ENCODE measurements at regions not wholly inside any gene's neighbourhood (a gene's known extent, or its start where the extent isn't known, plus 50 kb on each side); places are given as distances from the start of the nearest gene placed in this dataset.

DNA sequence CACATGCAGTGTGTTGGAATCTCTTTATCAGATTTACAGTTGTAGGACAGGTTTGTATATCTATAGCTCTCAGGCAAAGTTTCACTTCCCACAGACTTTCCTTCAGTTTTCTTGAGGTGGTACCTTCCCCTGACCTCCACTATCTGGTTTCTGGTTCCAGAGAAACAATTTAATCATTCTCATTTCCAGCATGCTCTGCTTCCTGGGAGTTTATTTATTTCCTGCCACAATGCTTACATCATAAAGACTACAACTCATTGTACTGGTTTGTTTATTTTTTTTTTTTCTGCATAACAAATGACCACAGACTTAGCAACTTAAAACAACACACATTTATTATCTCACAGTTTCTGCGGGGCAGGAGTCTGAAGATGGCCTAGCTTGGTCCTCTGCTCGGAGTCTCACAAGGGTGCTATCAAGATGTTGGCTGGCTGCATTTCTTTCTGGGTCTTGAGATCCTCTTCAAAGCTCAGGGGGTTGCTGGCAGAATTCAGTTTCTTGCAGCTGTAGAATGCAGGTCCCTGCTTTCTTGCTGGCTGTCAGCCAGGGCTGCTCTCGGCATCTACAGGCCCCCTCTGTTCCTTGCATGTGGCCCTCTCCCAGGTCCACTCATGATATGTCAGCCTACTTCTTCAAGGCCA lies 247.7 kb downstream of the ENC1 start:
- RAD21 ChIA-PET (ENCODE audit: unreplicated experiment): interaction anchor here (0.9 to 1.4 kb wide), 3 partner anchors 72 to 245 kb away, joined by 3 to 4 read pairs (median 3); no protein-coding TSS in a partner anchor

More for the DNA sequence above, 247.7 kb downstream of the ENC1 start:
- FAIRE-seq: no peak
- Histone ChIP-seq H3K79me2 (ENCODE audit: control insufficient read depth, insufficient read depth, low read length) (no peaks in the 10 kb centered on the region), H2AFZ (ENCODE audit: control insufficient read depth, low read depth, low read length) (no peak overlapping the region), H3K4me3 (no peak overlapping the region), H3K27ac (ENCODE audit: control insufficient read depth, insufficient read depth) (no peak overlapping the region), H3K4me2 (ENCODE audit: control insufficient read depth, insufficient read depth) (no peak overlapping the region), H3K9ac (ENCODE audit: control insufficient read depth, insufficient read depth, low read length) (no peak overlapping the region), H3K4me1 (ENCODE audit: control insufficient read depth, insufficient read depth, low read length) (peaks cover 14% of the 10 kb centered on the region), H3K27me3 (replicated peaks in 1 of 2; ENCODE audit: control insufficient read depth in 2 of 2, insufficient read depth in 2 of 2, low read length in 1 of 2) (no peaks in the 10 kb centered on the region), H4K20me1 (ENCODE audit: control insufficient read depth, insufficient read depth) (no peaks in the 10 kb centered on the region), H3K9me3 (replicated peaks; ENCODE audit: control insufficient read depth, insufficient read depth, low read length) (no peaks in the 10 kb centered on the region), H3K36me3 (ENCODE audit: control insufficient read depth in 2 of 2, insufficient read depth in 2 of 2, low read length in 1 of 2) (no peaks in the 10 kb centered on the region)
- 0 out of 2 replicates have a peak, but pooled peaks have one; percentile 12 for TF ChIP-seq SPI1 (IDR thresholded peaks at IDR 0.05; ENCODE audit: borderline replicate concordance, insufficient read depth, low read depth, low read length)
- TF ChIP-seq, protein P1, sequence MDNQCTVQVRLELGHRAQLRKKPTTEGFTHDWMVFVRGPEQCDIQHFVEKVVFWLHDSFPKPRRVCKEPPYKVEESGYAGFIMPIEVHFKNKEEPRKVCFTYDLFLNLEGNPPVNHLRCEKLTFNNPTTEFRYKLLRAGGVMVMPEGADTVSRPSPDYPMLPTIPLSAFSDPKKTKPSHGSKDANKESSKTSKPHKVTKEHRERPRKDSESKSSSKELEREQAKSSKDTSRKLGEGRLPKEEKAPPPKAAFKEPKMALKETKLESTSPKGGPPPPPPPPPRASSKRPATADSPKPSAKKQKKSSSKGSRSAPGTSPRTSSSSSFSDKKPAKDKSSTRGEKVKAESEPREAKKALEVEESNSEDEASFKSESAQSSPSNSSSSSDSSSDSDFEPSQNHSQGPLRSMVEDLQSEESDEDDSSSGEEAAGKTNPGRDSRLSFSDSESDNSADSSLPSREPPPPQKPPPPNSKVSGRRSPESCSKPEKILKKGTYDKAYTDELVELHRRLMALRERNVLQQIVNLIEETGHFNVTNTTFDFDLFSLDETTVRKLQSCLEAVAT (IDR thresholded peaks at IDR 0.05): no peak
- TF ChIP-seq MEF2A (IDR thresholded peaks at IDR 0.05; ENCODE audit: insufficient read depth, low read depth, low read length): no peak
- no peak for TF ChIP-seq NFYB (IDR thresholded peaks at IDR 0.05; ENCODE audit: insufficient read depth, low read depth, low read length)
- no peak for TF ChIP-seq SRF (IDR thresholded peaks at IDR 0.05; ENCODE audit: low read depth in 2 of 2, low read length in 2 of 2)
- no peak for TF ChIP-seq JUND (IDR thresholded peaks at IDR 0.05; ENCODE audit: low read depth, low read length)
- TF ChIP-seq ZNF592 (IDR thresholded peaks at IDR 0.05): no peak
- no peak for TF ChIP-seq BACH1 (IDR thresholded peaks at IDR 0.05; ENCODE audit: borderline replicate concordance)
- BruUV-seq (replicated peaks): no TSS peak
- in situ Hi-C loops (cut with MboI) (no loop called here), intact Hi-C loops (cut with micrococcal nuclease; ENCODE audit: unreplicated experiment) (no loop called here)
- 93% methylated on average over 3 of the region's 3 CpGs for WGBS (ENCODE audit: insufficient coverage, insufficient replicate concordance, low lambda C conversion rate, missing lambda C conversion rate)
- POLR2A ChIA-PET: interaction anchor here (0.6 to 0.7 kb wide), 2 partner anchors 122 to 542 kb away, joined by 3 to 4 read pairs; no protein-coding TSS in a partner anchor
- 0 out of 3 replicates have a peak, but pooled peaks have one; percentile 22 for ATAC-seq
- DNase-seq (ENCODE audit: low read depth, low spot score): no peak
- CTCF ChIA-PET: interaction anchor here (1.0 to 5.8 kb wide), 5 partner anchors 241 to 491 kb away, joined by 3 to 51 read pairs (median 4); partner anchors contain the start of gene ENC1
- SMC1A ChIA-PET (ENCODE audit: uncharacterized antibody, unreplicated experiment): interaction anchor here (1.6 to 2.0 kb wide), 2 partner anchors 8 to 26 kb away, joined by 4 to 5 read pairs; no protein-coding TSS in a partner anchor
